A172 (cell line): ENCODE measurements at regions not wholly inside any gene's neighbourhood (a gene's known extent, or its start where the extent isn't known, plus 50 kb on each side); places are given as distances from the start of the nearest gene placed in this dataset.
"Not testable (repeated sequence)": the region's sequence is repeated elsewhere in the genome, so short reads cannot be mapped to it uniquely, and the experiment has no call there.

ENCODE experiments used
- DNase-seq: peaks from one replicate; pipeline ENCODE4 v3.0.0-alpha.2; 2015; ENCODE audit warnings: low spot score

GRCh38 chr18:78408623-78409022, 571.0 kb upstream of the SALL3 start:
- no peak for DNase-seq

DNA sequence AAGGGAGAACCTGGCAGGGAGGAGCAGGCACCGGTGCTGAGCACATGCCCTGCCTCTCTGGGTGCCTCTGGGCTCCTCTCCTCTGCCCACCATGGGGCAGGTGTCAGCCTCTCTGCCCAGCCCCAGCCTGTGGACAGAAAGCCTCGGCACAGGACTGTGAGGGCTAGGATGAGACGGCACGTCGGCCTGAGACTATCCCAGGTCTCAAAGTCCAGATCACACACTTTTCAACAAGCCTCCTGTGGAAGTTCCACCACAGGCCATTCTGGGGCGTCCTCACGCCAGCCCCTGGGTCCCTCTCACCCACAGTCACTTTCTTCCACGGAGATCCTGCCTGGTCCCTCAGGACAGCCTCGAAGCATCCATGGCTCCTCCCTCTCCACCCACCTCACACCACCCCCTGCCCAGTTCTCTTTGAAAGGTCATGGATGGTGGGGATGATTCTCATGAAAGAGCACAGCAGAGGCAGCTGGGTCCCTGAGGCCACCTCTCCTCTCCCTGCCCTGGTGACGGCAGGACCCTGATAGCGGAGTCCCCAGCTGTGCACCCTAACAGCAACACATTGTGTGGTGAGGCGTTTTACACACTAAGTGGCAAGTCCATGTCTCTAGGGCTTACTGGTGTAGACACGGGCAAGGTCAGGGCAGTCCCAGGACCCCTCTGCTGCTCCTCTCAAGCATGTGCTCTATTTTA, 569.4 kb upstream of the SALL3 start:
- DNase-seq = no peak

DNA sequence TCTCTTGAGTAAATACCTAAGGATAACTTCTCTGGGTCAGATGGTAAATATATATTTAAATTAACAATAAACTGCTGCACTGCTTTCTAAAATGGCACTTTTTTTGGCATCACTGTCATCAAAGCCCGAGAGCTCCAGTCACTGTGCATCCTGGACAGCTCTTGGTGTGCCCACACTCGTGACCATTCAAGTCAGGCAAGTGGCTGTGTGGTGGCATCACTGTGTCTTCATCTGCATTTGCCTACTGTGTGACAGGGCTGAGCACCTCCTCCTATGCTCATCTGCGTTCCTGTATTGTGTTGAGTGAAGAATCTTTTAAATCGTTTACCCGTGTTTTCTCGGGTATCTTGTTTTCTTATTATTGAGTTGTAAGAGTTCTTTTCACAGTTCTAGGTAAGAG, 568.1 kb upstream of the SALL3 start:
- no peak for DNase-seq

DNA sequence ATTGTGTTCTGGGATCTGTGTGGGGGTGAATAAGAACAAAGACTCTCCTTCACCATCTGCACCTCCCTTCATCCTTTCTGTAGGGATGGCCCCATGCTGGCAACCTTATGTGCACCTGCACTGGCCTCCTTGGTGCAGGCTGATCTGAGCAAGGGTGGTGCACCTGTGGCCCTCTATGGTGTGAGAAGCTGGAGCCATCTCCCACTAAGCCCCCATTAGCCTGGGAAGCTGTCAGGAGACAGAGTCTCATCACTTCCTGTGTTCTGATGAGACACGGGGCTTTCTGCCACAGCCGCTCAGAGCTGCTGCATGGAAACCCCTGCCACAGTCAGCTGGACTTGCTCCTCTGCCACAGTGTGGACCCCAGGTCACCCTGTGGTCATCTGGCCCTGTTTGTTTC, 565.3 kb upstream of the SALL3 start:
- no peak for DNase-seq

- DNase-seq = no peak
Measured at GRCh38 chr18:78416853-78417252, 562.8 kb upstream of the SALL3 start.

DNA sequence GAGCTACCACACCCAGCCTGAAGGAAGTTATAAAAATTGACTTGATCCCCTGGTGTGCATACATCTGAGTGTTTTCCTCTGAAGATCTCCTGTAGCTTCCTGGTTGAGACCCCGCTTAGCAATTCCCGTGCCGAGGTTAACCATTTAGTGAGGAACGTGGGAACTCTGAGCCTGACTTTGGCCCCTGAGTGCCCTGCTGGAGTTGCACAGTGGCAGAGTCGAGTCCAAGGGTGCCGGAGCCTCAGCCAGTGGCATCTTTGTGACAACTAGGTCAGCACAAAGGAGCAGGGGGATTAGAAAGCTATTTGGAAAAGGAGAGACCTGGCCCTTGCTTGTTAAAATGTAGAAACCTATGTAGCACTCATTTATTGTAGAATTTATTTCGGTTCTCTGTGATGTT, 561.2 kb upstream of the SALL3 start:
- DNase-seq = no peak

DNA sequence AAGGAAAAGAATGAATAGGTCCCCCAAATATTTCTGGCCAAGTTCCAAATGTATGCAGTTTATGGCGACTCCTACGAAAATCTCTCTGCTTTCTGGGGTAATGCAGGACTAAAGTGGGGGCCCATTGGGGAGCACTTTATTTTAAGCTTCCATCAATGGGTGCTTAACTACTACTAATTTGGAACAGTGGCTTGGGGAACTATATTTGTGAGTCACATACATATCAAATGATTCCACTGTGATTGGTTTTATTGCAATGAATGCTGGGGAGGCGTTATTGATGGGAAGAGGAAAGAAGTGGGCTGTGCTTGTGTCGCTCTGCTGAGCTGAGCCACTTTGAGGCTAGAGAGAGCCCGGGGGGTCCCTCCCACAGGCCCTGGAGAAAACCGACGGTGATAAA, 560.4 kb upstream of the SALL3 start:
- DNase-seq = no peak

DNA sequence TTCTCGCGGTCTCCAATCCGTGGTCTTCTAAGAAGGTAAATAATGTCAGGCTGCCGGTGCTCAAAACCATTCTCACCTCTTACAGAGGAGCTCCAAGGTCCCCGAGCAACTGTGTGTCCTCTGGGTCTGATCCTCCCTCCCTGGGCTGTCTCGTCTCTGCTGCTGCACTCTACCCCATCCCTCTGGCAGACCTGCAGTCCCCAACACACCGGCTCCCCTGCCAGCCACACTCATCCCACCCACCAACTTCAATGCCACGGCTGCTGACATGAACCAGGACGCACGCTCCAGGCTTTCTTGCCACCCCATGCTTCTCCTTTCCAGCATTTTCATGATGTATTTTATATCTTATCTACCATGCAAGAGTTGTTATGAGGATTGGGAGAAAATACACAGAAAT, 559.5 kb upstream of the SALL3 start:
- no peak for DNase-seq

DNA sequence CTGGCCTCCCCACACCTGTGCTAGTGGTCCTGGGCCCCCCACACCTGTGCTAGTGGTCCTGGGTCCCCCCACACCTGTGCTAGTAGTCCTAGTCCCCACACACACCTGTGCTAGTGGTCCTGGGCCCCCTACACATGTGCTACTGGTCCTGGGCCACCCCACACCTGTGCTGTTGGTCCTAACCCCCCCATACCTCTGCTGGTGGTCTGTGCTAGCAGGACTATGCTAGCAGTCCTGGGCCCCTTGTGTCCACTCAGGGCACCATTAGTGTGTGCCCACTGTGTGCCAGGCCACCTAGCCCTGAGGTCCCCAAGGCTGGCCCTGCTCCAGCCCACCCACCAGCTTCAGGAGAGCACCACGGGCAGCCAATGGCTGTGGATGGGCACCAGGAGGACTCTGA, 558.2 kb upstream of the SALL3 start:
- DNase-seq = no peak

DNA sequence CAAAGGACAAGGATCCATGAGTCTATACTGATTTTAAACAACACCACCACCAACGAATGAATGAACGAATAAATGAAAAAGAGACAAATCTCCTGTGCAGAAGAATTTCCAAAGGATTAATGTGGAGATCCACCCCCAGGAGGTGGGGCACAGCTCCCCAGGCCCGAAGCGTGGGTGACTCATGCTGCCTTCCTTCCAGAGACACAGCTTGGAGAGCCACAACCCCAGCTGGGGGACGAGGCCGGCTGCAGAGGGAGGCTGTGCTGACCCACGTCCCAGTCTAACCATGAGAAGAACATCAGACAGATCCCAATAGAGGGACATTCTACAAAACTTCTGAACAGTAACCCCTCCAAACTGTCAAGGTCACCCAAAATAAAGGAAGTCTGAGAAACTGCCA, 557.3 kb upstream of the SALL3 start:
- no peak for DNase-seq

DNA sequence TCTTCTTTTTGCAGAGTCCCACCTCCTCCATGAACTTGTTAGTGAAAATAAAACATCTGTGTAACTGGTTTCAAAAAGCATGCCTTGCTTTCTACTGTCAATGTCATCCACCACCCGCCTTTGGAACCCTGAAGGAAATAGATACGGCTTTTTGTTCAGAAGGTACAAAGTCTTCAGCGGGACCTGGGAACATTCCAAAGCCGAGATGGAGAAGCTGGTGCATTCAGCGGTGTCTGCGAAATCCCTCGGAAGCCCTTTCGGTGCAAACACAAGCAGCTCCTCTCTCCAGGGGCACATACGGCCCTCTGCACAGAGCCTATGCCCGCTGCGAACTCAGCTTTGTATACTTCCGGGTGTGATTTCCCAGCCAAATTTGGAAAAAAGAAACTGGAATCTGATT, 555.8 kb upstream of the SALL3 start:
- no peak for DNase-seq

GRCh38 chr18:78424403-78425018, 555.1 kb upstream of the SALL3 start:
- DNase-seq = no peak

- no peak for DNase-seq
Measured at GRCh38 chr18:78425019-78425412, 554.6 kb upstream of the SALL3 start.

DNA sequence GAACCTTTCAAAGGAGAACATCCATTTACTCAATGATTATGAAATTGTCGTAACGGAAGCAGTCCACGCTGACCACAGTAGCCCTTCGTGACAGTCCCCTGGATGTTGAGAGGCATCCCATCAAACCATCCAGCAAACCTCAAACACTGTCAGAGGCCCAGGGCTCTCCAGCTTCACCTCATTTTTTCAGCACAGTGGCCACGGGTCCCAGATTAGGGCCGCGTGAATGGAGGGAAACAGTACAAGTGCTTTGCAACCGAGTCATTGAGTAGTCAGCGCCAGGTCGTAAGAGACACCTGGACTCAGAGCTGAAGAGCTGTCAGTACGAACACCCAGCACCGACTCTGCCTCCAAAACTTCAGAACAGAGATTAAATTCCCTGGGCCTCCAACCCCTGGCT, 552.5 kb upstream of the SALL3 start:
- DNase-seq = no peak

- DNase-seq = no peak
Measured at GRCh38 chr18:78429127-78430108, 550.2 kb upstream of the SALL3 start.

DNA sequence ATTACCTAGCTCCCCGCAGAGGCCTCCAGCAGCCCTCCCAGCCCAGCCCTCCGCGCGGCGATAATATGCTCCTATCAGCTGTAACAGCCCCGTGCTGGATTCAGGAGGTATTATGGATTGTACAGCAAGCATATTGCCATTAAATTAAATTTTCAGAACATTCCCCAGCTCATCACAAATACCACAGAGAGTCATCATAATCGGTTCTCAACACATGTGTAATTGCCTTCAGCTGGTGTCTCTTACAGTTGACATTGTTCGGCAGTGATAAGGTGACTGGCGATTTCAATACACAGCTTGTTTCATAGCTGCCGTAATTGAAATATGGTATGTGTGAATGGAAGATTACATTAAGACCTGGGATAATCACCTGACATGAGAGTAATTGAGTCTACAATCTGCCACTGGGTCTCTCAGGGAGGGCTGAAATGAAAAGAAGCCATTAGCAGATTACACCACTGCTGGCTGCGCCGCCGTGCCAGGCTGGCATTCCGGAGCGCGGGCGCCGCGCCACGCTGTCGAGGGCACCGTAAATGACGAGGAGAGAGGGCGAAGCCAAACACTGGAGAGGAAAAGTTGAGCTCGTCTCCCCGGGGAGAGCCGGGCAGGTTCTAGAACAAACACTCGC, 549.4 kb upstream of the SALL3 start:
- DNase-seq = no peak

DNA sequence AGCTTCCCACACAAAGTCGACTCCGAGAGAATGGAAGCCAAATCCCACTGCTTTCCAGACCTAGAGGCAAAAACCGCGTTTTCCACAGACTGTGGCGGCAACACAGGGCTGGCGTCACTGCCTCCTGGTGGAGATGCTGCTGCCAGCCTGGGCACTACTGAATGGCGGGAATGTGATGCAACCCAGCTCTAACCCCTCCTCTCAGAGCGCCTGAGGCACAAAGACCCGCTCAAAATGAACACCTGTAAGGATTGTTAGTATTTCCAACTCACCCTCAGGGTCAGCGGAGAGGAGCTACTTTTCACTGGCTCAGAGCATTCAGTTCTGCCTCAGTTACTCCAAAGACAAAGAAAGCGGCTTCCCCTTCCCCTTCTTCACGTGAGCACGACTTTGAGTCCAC, 548.0 kb upstream of the SALL3 start:
- no peak for DNase-seq

DNA sequence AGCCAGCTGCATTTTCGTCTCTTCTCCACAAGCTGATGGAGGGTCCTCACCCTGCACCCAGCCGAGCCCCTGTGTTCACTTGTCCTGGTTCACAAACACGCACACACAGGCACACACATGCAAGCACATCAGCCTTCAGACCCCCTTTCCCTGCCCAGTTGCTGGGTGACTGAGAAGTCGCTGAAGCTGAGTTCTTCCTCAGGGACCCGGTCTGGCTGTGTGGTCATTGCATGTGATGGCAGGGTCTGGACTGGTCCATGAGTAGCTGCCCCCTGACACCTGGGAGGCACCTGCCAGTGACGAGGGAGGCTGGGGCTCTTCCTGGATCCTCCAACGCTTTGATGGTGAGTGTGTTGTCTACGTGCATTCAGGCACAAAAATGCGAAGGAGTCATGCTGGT, 546.1 kb upstream of the SALL3 start:
- DNase-seq = no peak

- no peak for DNase-seq
Measured at GRCh38 chr18:78436110-78436509, 543.5 kb upstream of the SALL3 start.

DNA sequence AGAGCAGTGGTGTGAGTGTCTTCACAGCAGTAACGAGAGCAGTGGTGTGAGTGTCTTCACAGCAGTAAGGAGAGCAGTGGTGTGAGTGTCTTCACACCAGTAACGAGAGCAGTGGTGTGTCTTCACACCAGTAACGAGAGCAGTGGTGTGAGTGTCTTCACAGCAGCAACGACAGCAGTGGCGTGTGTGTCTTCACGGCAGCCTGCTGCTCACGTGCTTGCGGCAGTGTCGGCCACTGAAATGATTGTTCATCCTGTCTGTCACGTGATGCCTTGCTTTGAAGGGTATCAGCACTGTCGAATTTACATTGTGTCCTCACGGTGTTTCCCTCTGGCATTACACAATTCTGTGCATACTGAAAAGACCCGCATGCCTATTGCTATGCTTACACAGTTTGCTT, 541.4 kb upstream of the SALL3 start:
- not testable (repeated sequence) for DNase-seq

GRCh38 chr18:78445880-78446279, 533.7 kb upstream of the SALL3 start:
- DNase-seq = no peak

DNA sequence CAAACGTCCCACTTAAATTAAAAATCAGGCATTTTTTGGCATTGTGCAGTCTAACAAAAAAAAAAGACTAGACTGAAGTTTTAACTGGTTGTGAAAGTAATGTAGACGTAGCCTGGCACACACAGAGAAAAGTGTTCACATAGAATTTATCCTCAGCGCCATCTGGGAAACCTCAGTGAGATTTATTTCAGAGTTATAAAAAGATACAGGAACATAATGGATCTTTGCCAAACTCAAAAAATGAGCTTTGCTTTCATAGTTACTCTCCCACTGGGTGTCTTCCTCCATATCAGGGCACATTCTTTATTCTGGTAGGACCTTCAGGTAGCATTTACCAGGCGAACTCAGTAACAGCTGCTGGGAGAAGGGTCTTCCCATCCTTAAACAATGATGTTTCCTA, 532.4 kb upstream of the SALL3 start:
- no peak for DNase-seq
